Spinal cord (tissue), 9 donors: ENCODE measurements at regions not wholly inside any gene's neighbourhood (a gene's known extent, or its start where the extent isn't known, plus 50 kb on each side); places are given as distances from the start of the nearest gene placed in this dataset.
"Not testable (repeated sequence)": the region's sequence is repeated elsewhere in the genome, so short reads cannot be mapped to it uniquely, and the experiment has no call there.

Experiments used
- DNase-seq, 6 donors: peaks; one replicate each; pipeline versions ENCODE4 v3.0.0 to v3.0.0-alpha.2; 2013 to 2015; ENCODE audit warnings: low spot score in 6 of 6, low read depth in 4 of 6
- H3K27ac ChIP-seq: one replicate; pipeline ENCODE4 v1.5.1; 2013; ENCODE audit warnings: low read depth, low read length, control low read depth
- H3K27me3 ChIP-seq: one replicate; pipeline ENCODE4 v1.6.1; 2013; ENCODE audit warnings: low read length; ENCODE audit not compliant: control insufficient read depth, insufficient read depth
- H3K36me3 ChIP-seq: one replicate; pipeline ENCODE4 v1.6.1; 2013; ENCODE audit warnings: low read length; ENCODE audit not compliant: control insufficient read depth, insufficient read depth
- H3K4me1 ChIP-seq: one replicate; pipeline ENCODE4 v1.6.1; 2013; ENCODE audit warnings: low read length; ENCODE audit not compliant: control insufficient read depth, insufficient read depth
- H3K4me3 ChIP-seq: one replicate; pipeline ENCODE4 v1.5.1; 2013; ENCODE audit warnings: low read depth, low read length, control low read depth
- H3K9me3 ChIP-seq: one replicate; pipeline ENCODE4 v1.6.1; 2013; ENCODE audit warnings: low read length; ENCODE audit not compliant: control insufficient read depth, insufficient read depth
- WGBS: methylation state at CpG from one replicate; pipeline ENCODE4 v1.1.5; 2013; ENCODE audit warnings: missing lambda C conversion rate; ENCODE audit not compliant: insufficient coverage; 5-methylcytosine and 5-hydroxymethylcytosine counted together
- donor health status: healthy.

DNA sequence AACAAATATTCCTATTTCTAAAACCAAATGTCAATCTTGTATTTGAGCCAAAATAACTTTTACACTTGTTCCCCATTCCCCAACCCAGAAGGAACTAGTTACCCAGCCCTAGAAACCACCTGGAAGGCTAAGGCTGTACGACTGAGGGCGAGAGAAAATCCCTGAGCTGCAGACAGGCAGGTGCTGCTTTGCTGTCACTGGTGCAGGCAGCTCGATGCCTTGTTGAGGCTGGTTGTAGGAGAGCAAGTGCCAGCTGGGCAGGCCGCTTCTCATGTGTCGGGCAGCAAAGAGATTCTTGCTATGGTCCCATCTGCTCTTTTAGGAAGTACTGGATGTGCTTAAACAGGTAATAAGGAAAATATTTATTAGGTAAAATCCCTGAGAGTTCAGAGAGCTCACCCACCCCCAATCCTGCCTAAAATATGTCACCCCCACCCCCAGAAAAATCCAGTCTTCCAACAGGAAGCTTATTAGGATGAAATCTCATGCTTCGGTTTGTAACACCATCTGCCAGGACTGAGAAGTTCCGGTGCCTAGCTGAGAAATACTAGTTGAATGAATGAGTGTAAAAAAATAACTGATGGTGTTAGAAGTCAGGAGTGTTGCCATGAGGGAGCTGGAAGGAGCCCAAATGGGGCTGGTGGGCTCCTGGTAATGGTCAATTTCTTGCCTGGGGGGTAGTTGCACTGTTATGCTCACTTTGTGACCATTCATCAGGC lies 91.1 kb upstream of the DMRT1 start:
- no peak overlapping the region for H3K27ac ChIP-seq
- peaks cover 10% of the 10 kb centered on the region for H3K36me3 ChIP-seq
- peak in 1 of 6 donors; percentile 33 for DNase-seq
- WGBS = 55% methylated on average over 4 of the region's 7 CpGs
- peaks cover 11% of the 10 kb centered on the region for H3K4me1 ChIP-seq
- no peaks in the 10 kb centered on the region for H3K9me3 ChIP-seq
- H3K27me3 ChIP-seq = no peaks in the 10 kb centered on the region
- H3K4me3 ChIP-seq = no peak overlapping the region

DNA sequence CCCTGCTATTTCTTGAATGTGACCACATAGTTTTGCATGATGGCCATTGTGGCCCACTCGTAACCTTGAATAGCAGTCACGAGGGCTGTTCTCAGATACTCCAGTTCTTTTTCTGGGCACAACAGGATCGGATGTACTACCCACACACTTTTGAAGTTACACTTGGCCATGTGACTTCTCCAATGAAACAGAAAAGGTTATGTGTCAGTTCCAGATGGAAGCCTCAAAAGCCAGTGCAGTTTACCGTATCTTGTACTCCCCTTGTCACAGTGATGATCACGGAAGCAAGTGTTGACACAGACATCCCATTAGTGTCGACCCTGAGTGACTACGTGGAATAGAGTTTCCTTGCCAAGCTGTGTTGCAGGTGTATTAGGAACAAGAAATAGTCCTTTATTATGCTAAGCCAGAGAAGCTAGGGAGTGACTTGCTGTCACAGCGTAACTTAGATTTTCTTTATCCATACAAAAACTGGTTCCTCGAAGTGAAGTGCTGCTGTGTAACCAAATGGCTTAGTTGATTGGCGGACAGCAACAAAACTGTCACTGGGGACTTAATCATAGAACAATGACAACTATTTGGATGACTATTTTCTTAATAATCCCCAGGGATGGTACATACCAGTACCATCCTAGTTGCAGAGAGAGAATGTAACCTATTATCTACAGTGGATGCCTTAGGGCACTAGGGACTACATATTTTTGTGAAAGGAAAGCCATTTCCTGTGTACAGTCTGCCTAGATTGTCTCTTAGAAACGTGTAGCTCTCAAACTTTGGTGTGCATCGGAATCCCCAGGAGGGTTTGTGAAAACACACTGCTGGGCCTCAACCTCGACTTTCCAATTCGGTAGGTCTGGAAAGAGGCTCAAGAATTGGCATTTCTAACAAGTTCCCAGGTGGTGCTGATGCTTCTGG lies 90.1 kb upstream of the DMRT1 start:
- Histone ChIP-seq H3K9me3 (no peaks in the 10 kb centered on the region), H3K36me3 (peaks cover 6% of the 10 kb centered on the region), H3K27ac (no peak overlapping the region), H3K4me3 (no peak overlapping the region), H3K4me1 (peaks cover 7% of the 10 kb centered on the region), H3K27me3 (no peaks in the 10 kb centered on the region)
- DNase-seq = no peak
- 64% methylated on average over 11 of the region's 14 CpGs for WGBS

DNA sequence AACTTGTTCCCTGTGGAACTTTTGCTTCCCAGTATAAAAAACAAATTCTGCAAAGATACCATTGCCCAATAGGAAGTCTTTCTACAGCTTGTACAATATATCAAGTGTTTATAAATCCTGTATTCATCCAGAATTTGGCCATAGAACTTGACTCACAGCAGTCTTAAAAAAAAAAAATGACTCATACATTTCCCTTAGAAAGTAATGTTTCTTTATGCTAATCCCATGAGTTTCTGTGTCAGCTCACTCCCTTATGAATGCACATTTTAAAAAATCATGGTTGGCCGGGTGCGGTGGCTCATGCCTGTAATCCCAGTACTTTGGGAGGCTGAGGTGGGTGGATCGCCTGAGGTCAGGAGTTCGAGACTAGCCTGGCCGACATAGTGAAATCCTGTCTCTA lies 89.3 kb upstream of the DMRT1 start:
- WGBS = 60% methylated on average over 1 of the region's 5 CpGs
- Histone ChIP-seq H3K27ac (no peak overlapping the region), H3K27me3 (no peaks in the 10 kb centered on the region)

DNA sequence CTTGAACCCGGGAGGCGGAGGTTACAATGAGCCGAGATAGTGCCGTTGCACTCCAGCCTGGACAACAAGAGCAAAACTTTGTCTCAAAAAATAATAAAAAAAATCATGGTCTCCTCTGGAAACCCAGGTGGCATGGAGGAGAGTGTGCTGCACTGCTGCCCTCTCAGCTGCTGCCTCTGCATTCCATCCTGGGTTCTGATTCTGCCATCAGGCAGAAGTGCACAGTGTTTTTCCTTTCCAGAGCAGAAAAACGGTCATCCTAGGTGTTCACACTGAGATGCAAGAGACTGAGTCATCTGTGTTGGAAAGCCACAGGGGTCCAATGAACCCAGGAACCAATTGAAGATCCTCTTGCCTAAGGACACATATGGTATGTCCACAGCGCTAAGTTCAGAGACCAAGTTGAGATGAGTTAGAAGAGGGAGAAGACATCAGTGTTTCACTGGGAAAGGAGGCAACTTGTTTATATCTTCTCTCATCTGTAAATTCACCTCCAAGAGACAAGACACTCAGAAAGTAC lies 88.8 kb upstream of the DMRT1 start:
- no peaks in the 10 kb centered on the region for H3K9me3 ChIP-seq
- WGBS = 89% methylated on average over 1 of the region's 6 CpGs

More for the DNA sequence above, 89.3 kb upstream of the DMRT1 start:
- no peak for DNase-seq
- H3K9me3 ChIP-seq = no peaks in the 10 kb centered on the region
- no peak overlapping the region for H3K4me3 ChIP-seq
- H3K4me1 ChIP-seq = peaks cover 7% of the 10 kb centered on the region
- peaks cover 3% of the 10 kb centered on the region for H3K36me3 ChIP-seq

DNA sequence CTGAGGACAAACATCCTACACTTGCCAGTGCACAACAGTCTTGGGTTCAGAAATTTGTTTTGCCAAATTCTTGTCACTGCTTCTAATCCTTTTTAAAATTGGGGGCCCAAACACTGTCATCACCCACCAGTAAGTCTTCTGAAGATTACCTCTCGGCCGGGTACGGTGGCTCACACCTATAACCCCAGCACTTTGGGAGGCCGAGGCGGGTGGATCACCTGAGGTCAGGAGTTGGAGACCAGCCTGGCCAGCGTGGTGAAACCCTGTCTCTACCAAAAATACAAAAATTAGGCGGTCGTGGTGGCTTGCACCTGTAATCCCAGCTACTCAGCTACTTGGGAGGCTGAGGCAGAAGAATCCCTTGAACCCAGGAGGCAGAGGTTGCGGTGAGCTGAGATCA lies 87.8 kb upstream of the DMRT1 start:
- 93% methylated on average over 7 of the region's 9 CpGs for WGBS
- not testable (repeated sequence) for H3K4me3 ChIP-seq, DNase-seq, H3K4me1 ChIP-seq, H3K9me3 ChIP-seq, H3K27me3 ChIP-seq, H3K27ac ChIP-seq, H3K36me3 ChIP-seq

More for the DNA sequence above, 88.8 kb upstream of the DMRT1 start:
- no peak overlapping the region for H3K27ac ChIP-seq
- no peak overlapping the region for H3K4me3 ChIP-seq
- H3K4me1 ChIP-seq = peaks cover 7% of the 10 kb centered on the region
- H3K36me3 ChIP-seq = peaks cover 2% of the 10 kb centered on the region
- H3K27me3 ChIP-seq = no peaks in the 10 kb centered on the region
- no peak for DNase-seq

DNA sequence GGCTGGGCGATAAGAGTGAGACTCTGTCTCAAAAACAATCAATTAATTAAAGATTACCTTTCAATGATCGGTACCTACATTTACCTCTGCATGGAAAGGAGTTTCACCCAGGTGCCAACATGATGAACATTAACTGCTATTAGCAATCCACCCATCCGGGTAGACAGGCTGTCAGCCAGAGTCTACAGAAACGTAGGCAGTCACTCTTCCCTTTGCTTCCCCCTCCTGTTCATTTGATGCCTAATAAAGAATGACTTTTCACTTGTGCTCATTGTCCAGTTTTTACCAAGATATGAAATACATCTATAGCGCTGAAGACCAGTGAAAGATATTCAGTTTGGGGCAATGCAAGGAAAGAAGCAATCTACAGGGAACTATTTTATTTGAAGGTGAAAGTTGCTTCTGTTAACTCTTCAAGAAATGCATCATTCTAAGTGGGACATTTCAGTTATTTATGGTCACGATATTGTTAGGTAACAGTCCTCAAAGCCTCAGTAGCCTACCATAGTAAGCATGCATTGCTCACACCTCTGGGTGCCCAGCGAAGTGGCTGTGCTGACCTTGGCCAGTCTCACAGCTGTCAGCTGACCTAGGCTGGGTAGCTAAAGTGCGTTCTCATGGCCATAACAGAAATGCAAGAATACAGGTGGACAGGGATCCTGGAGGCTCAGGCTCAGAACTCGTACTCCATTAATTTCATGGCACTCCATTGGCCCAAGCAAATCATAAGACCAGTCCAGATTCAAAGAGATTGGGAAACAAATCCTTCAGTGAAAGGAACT lies 87.2 kb upstream of the DMRT1 start:
- Histone ChIP-seq H3K27ac (no peak overlapping the region), H3K9me3 (no peaks in the 10 kb centered on the region), H3K4me1 (peaks cover 7% of the 10 kb centered on the region), H3K4me3 (no peak overlapping the region), H3K36me3 (peaks cover 2% of the 10 kb centered on the region), H3K27me3 (no peaks in the 10 kb centered on the region)
- DNase-seq = no peak
- WGBS = 93% methylated on average over 4 of the region's 9 CpGs

DNA sequence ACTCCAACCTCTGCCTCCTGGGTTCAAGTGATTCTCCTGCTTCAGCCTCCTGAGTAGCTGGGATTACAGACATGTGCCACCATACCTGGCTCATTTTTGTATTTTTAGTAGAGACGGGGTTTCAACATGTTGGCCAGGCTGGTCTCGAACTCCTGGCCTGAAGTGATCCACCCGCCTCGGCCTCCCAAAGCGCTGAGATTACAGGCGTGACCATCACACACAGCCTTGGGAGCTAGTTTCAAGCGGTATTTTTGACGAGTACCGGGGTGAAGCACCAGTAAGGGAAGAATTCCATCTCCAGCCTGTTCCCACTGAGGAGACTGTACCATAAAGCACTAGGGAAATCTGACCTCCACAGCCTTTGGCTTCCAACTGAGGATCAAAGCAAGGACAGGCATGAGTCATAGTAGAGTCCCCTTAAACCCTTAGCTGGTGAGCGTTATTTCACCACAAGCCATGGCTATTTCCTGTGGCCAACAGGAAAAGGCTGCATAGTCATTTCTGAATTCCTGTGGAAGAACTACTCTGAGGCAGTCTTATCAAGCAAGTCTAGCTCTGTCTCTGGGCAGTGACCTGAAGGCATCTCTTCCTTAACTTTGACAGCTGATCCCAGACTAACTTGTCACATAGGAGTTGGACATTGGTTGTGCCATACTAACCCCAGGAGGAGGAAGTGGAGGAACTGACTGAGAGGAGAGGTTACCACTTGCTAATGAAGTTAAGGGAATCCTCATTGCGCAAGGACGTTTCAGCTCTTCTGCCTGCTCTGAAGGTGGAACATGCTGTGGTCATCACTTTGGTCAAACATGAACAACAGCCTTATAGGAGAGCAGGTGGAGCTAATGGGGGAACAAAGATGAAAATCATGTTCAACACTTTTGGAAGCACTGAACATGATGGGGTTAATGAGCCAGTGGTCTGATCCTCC lies 85.8 kb upstream of the DMRT1 start:
- H3K27ac ChIP-seq = no peak overlapping the region
- no peaks in the 10 kb centered on the region for H3K27me3 ChIP-seq
- no peak for DNase-seq
- WGBS = 90% methylated on average over 12 of the region's 12 CpGs
- peaks cover 2% of the 10 kb centered on the region for H3K36me3 ChIP-seq
- peaks cover under 1% of the 10 kb centered on the region for H3K4me1 ChIP-seq
- H3K4me3 ChIP-seq = no peak overlapping the region
- no peaks in the 10 kb centered on the region for H3K9me3 ChIP-seq

DNA sequence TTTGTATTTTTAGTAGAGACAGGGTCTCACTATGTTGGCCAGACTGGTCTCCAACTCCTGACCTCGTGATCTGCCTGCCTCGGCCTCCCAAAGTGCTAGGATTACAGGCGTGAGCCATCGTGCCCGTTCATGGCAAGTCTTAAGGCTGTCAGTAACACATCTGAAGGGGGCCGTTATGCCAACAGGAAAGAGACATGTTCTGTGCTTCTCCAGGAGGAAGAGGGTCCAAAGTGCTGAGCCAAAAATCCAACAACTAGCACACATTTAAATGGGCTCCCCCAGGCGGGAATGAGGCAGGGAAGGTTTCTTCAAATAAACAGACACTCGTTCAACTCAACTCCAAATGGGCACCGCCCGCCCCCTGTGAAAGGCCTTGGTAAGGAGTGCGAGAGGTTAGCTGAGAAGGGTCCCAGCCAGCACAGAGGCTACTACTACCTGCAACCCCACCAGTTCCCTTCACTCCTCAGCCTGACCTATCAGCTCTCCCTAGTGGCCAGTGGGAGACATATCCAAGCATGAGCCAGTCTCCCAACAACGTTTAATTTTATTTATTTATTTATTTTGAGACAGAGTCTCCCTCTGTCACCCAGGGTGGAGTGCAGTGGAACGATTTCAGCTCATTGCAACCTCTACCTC lies 84.1 kb upstream of the DMRT1 start:
- no peak overlapping the region for H3K4me3 ChIP-seq
- WGBS = 95% methylated on average over 6 of the region's 13 CpGs

More for the DNA sequence above, 84.1 kb upstream of the DMRT1 start:
- H3K36me3 ChIP-seq = peaks cover 2% of the 10 kb centered on the region
- H3K27ac ChIP-seq = no peak overlapping the region
- H3K4me1 ChIP-seq = peaks cover 7% of the 10 kb centered on the region
- no peaks in the 10 kb centered on the region for H3K9me3 ChIP-seq
- peak in 1 of 6 donors; percentile 42 for DNase-seq
- H3K27me3 ChIP-seq = no peaks in the 10 kb centered on the region
